Hepatocyte (in vitro differentiated cells): ENCODE measurements at regions not wholly inside any gene's neighbourhood (a gene's known extent, or its start where the extent isn't known, plus 50 kb on each side); places are given as distances from the start of the nearest gene placed in this dataset.

ENCODE experiments used
- DNase-seq: peaks from one replicate; pipeline ENCODE4 v3.0.0-alpha.2; 2016; ENCODE audit warnings: low spot score
- H2AFZ ChIP-seq: fragments of 200-600 bp; sonication (generic); 2 replicates; pipeline ENCODE4 v1.6.0; 2016; ENCODE audit warnings: antibody characterized with exemption, mild to moderate bottlenecking
- H3K27ac ChIP-seq: fragments of 200-600 bp; sonication (generic); 2 replicates; pipeline ENCODE4 v1.5.1; 2016; ENCODE audit warnings: mild to moderate bottlenecking
- H3K27me3 ChIP-seq: fragments of 200-600 bp; sonication (generic); 2 replicates; pipeline ENCODE4 v1.6.1; 2016
- H3K36me3 ChIP-seq: fragments of 200-600 bp; sonication (generic); replicated peaks from 2 replicates; pipeline ENCODE4 v1.5.1; 2016; ENCODE audit warnings: low read depth; ENCODE audit not compliant: insufficient read depth
- H3K4me1 ChIP-seq: fragments of 200-600 bp; sonication (generic); 2 replicates; pipeline ENCODE4 v1.5.1; 2016; ENCODE audit warnings: mild to moderate bottlenecking, moderate library complexity; ENCODE audit not compliant: insufficient read depth
- H3K4me2 ChIP-seq: fragments of 200-600 bp; sonication (generic); 2 replicates; pipeline ENCODE4 v1.6.0; 2016
- H3K4me3 ChIP-seq: fragments of 200-600 bp; sonication (generic); 2 replicates; pipeline ENCODE4 v1.5.1; 2016; ENCODE audit warnings: mild to moderate bottlenecking
- H3K79me2 ChIP-seq: fragments of 200-600 bp; sonication (generic); 2 replicates; pipeline ENCODE4 v1.6.0; 2017; ENCODE audit warnings: mild to moderate bottlenecking
- H3K9me2 ChIP-seq: fragments of 200-600 bp; sonication (generic); replicated peaks from 2 replicates; pipeline ENCODE4 v1.6.0; 2017; ENCODE audit warnings: mild to moderate bottlenecking; ENCODE audit not compliant: insufficient read depth
- H3K9me3 ChIP-seq: fragments of 200-600 bp; sonication (generic); 2 replicates; pipeline ENCODE4 v1.5.1; 2016; ENCODE audit warnings: low read depth, mild to moderate bottlenecking
- H4K20me1 ChIP-seq: fragments of 200-600 bp; sonication (generic); 2 replicates; pipeline ENCODE4 v1.6.0; 2016; ENCODE audit warnings: mild to moderate bottlenecking; ENCODE audit not compliant: insufficient read depth, poor library complexity, severe bottlenecking
- EZH2 ChIP-seq: fragments of 200-600 bp; sonication (generic); IDR thresholded peaks from 2 replicates; pipeline ENCODE4 v1.6.1; 2016; ENCODE audit warnings: antibody characterized with exemption, mild to moderate bottlenecking, borderline replicate concordance
- EZH2phosphoT487 ChIP-seq: fragments of 200-600 bp; sonication (generic); IDR thresholded peaks from one replicate; pipeline ENCODE4 v1.6.1; 2018; ENCODE audit warnings: antibody characterized with exemption, mild to moderate bottlenecking, low read depth, moderate library complexity; ENCODE audit not compliant: unreplicated experiment, severe bottlenecking
- WGBS: methylation state at CpG from one replicate; pipeline ENCODE4 v1.1.6; 2016; ENCODE audit warnings: low lambda C conversion rate; ENCODE audit errors: missing lambda C conversion rate; 5-methylcytosine and 5-hydroxymethylcytosine counted together
- TF ChIP-seq, protein P1 (sequence below): fragments of 200-600 bp; sonication (generic); IDR thresholded peaks from 2 replicates; pipeline ENCODE4 v1.5.1; 2016; ENCODE audit warnings: antibody characterized with exemption, mild to moderate bottlenecking; ENCODE audit not compliant: poor library complexity

DNA sequence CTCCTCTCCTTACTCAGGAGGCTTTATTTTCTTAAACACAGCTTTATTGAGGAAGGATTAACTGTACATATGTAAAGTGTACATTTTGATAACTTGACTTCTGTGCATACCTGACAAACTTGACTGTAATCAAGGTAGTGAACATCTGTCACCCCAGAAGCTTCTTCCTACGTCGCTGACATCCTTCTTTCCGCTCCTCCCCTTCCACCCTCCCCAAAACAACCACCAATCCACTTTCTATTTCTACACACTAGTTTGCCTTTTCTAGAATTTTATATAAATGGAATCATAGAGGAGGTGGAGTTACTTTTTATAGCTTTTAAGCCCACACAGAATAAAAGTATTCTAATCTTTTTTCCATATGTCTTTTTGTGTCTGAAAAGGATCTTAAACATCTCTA is 225.2 kb upstream of the RBFOX1 start:
- Histone ChIP-seq H3K4me3 (no peak overlapping the region), H3K36me3 (no peaks in the 10 kb centered on the region), H3K27me3 (no peaks in the 10 kb centered on the region), H3K4me1 (no peaks in the 10 kb centered on the region), H3K79me2 (no peaks in the 10 kb centered on the region), H3K4me2 (no peak overlapping the region), H3K9me3 (no peaks in the 10 kb centered on the region), H3K9me2 (no peaks in the 10 kb centered on the region), H4K20me1 (no peaks in the 10 kb centered on the region), H2AFZ (no peak overlapping the region), H3K27ac (no peak overlapping the region)
- 78% methylated on average over 3 of the region's 3 CpGs for WGBS
- TF ChIP-seq, protein P1, sequence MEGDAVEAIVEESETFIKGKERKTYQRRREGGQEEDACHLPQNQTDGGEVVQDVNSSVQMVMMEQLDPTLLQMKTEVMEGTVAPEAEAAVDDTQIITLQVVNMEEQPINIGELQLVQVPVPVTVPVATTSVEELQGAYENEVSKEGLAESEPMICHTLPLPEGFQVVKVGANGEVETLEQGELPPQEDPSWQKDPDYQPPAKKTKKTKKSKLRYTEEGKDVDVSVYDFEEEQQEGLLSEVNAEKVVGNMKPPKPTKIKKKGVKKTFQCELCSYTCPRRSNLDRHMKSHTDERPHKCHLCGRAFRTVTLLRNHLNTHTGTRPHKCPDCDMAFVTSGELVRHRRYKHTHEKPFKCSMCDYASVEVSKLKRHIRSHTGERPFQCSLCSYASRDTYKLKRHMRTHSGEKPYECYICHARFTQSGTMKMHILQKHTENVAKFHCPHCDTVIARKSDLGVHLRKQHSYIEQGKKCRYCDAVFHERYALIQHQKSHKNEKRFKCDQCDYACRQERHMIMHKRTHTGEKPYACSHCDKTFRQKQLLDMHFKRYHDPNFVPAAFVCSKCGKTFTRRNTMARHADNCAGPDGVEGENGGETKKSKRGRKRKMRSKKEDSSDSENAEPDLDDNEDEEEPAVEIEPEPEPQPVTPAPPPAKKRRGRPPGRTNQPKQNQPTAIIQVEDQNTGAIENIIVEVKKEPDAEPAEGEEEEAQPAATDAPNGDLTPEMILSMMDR: no peak
- no peak for TF ChIP-seq EZH2
- TF ChIP-seq EZH2phosphoT487: no peak
- no peak for DNase-seq

DNA sequence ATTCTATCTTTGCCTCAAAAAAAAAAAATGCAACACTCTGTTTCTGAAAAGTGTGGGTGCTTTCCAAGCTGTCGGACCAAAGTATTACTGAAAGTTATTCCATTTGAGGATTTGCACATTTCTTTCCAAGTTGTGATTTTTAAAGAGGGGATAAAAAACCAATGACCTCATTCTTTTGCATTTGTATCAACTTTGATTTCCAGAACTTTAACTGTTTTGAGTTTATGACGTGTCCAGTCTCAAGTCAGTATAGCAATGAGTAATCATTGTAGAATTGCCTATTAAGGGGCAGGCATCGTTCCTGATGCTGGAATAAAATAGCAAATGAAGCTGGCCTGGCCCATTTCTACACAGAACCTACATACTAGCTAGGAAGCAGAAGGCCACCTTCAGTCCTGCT is 229.6 kb upstream of the RBFOX1 start:
- Histone ChIP-seq H3K27me3 (peaks cover 3% of the 10 kb centered on the region), H3K4me2 (no peak overlapping the region), H3K27ac (no peak overlapping the region), H3K9me3 (no peaks in the 10 kb centered on the region), H3K4me3 (no peak overlapping the region), H3K36me3 (no peaks in the 10 kb centered on the region), H3K9me2 (no peaks in the 10 kb centered on the region), H3K79me2 (no peaks in the 10 kb centered on the region), H4K20me1 (no peaks in the 10 kb centered on the region), H2AFZ (no peak overlapping the region), H3K4me1 (no peaks in the 10 kb centered on the region)
- no peak for DNase-seq
- TF ChIP-seq EZH2: no peak
- TF ChIP-seq, protein P1: no peak
- TF ChIP-seq EZH2phosphoT487: no peak
- 86% methylated on average over 3 of the region's 3 CpGs for WGBS

DNA sequence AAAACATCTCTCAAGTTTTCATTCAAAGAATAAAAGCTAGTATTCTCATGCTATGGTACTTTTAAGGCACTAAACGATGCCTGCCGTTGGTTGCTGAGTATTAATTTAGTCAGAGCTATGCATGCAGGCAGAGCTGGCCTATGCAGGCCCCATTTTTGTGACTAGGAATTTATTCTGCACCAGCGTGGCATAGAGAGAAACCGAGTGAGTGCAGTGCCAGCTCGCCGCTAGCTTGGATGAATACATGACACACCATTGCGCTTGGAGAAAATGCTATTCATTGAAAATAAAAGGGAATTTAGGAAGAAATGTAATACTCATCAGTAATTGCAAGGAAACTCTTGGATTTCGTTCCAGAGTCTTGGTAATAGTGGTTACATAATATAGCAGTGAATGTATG is 231.6 kb upstream of the RBFOX1 start:
- H3K27ac ChIP-seq: no peak overlapping the region
- H3K79me2 ChIP-seq: no peaks in the 10 kb centered on the region
- no peak overlapping the region for H3K4me3 ChIP-seq
- no peak for DNase-seq
- no peak overlapping the region for H2AFZ ChIP-seq
- H3K9me2 ChIP-seq: no peaks in the 10 kb centered on the region
- no peaks in the 10 kb centered on the region for H3K4me1 ChIP-seq
- no peaks in the 10 kb centered on the region for H3K9me3 ChIP-seq
- H3K36me3 ChIP-seq: no peaks in the 10 kb centered on the region
- 87% methylated on average over 8 of the region's 8 CpGs for WGBS
- H4K20me1 ChIP-seq: no peaks in the 10 kb centered on the region
- no peak overlapping the region for H3K4me2 ChIP-seq
- peaks cover 3% of the 10 kb centered on the region for H3K27me3 ChIP-seq
- TF ChIP-seq EZH2: no peak
- no peak for TF ChIP-seq EZH2phosphoT487
- TF ChIP-seq, protein P1: no peak

DNA sequence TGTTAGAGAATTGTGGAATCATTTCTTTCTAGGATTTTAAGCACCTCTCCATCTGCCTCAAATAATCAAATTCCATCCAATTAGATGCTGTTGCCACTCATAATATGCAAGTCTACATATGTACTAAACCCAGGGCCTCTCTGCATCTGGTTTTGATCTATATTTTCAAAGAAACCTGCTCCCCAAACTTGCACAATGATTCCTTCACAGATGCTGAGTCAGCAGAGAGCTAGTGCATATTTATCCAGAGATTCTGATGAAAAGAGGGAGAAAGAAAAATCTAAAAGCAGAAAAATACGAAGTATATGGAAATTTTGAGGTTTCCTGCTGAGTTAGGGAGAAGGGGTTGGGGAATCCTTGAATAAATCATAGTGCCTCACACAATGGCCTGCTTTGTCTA is 235.1 kb upstream of the RBFOX1 start:
- H3K27me3 ChIP-seq: peaks cover 4% of the 10 kb centered on the region
- no peak for DNase-seq
- no peaks in the 10 kb centered on the region for H3K9me3 ChIP-seq
- no peak overlapping the region for H2AFZ ChIP-seq
- TF ChIP-seq EZH2phosphoT487 (no peak), EZH2 (no peak)
- TF ChIP-seq, protein P1: no peak
- no peaks in the 10 kb centered on the region for H3K79me2 ChIP-seq
- no peaks in the 10 kb centered on the region for H3K4me1 ChIP-seq
- WGBS: 39% methylated on average over 1 of the region's 1 CpG
- H3K36me3 ChIP-seq: no peaks in the 10 kb centered on the region
- H3K9me2 ChIP-seq: no peaks in the 10 kb centered on the region
- H4K20me1 ChIP-seq: no peaks in the 10 kb centered on the region
- no peak overlapping the region for H3K27ac ChIP-seq
- H3K4me3 ChIP-seq: no peak overlapping the region
- H3K4me2 ChIP-seq: no peak overlapping the region
